ENCODE measurements at regions not wholly inside any gene's neighbourhood (a gene's known extent, or its start where the extent isn't known, plus 50 kb on each side); places are given as distances from the start of the nearest gene placed in this dataset.
"Not testable (repeated sequence)": the region's sequence is repeated elsewhere in the genome, so short reads cannot be mapped to it uniquely, and the experiment has no call there.

DNA sequence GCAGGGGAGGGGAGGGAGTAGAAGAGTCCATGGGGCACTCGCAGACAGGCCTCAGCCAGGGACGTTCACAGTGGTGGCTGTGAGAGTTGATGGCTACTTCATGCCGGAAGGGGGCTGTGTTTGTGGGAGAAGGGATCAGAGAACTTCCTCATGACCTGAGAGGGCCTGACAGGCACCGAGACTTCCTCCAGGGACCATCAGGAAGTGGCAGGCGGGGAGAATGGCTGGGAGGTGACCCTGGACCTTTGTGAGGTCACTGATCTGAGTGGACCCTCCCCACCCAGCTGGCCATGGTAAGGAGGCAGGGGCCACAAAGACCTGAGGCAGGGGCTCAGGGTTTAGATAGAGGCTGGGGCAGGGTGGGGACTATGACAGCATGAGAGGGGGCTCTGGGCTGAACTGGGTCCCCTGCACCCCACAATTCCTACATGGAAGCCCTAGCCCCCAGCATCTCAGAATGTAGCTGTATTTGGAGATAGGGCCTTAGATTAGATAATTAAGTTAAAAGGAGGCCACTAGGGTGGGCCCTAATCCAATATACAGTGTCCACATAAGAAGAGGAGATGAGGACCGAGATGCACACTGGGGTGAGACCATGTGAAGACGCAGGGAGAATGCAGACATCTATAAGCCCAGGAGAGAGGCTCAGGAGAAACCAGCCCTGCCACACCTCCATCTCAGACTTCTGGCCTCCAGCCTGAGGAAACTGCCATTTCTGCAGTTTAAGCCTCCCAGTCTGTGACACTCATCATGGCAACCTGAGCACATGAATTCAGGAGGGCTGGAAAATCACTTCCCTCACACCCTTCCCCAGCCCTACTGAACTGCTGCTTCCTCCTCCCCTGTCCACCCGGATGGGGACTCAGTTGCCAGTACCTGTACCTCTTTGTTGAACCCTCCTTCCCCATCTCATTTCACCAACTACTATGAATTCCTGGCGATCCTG, 273.9 kb upstream of the ZNF32 start:
- Histone ChIP-seq H3K9ac (ENCODE audit: low read length) (no peak overlapping the region), H3K9me3 (ENCODE audit: control insufficient read depth, insufficient read depth, low read depth, low read length) (peaks cover 15% of the 10 kb centered on the region), H3K27me3 (ENCODE audit: control insufficient read depth, insufficient read depth, low read length) (peaks cover 4% of the 10 kb centered on the region; the same call in 1 of the 2 replicates), H3K36me3 (ENCODE audit: control insufficient read depth, insufficient read depth, low read length) (no peaks in the 10 kb centered on the region), H3K27ac (ENCODE audit: low read depth, low read length) (no peak overlapping the region), H3K4me1 (ENCODE audit: control insufficient read depth, insufficient read depth, low read length) (no peaks in the 10 kb centered on the region), H3K4me3 (ENCODE audit: low read depth, low read length) (no peak overlapping the region)

DNA sequence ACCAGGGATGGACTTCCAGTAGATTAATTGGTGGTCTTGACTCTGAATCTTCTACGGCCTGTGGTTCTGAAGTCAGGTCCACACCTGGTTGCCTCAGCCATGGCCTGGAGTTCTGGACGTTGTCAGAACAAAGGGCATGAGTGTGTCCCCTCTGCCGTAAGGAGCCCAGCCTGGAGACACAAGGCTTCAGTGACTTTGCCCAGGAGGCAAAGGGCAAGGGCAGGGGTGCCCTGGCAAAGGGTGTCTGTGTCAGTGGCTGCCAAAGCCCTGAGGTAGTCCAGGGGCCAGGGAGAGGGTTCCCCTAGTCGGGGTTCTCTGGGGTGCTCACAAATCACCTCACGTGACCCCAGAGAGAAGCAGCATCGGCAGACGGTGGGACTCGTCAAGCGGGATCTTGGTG, 273.2 kb upstream of the ZNF32 start:
- no peaks in the 10 kb centered on the region for H3K4me1 ChIP-seq (ENCODE audit: control insufficient read depth, insufficient read depth, low read length)
- H3K9me3 ChIP-seq (ENCODE audit: control insufficient read depth, insufficient read depth, low read depth, low read length): peaks cover 15% of the 10 kb centered on the region
- H3K4me3 ChIP-seq (ENCODE audit: low read depth, low read length): no peak overlapping the region
- H3K27me3 ChIP-seq (ENCODE audit: control insufficient read depth, insufficient read depth, low read length): no peaks in the 10 kb centered on the region
- no peak overlapping the region for H3K27ac ChIP-seq (ENCODE audit: low read depth, low read length)
- no peaks in the 10 kb centered on the region for H3K36me3 ChIP-seq (ENCODE audit: control insufficient read depth, insufficient read depth, low read length)
- H3K9ac ChIP-seq (ENCODE audit: low read length): no peak overlapping the region

DNA sequence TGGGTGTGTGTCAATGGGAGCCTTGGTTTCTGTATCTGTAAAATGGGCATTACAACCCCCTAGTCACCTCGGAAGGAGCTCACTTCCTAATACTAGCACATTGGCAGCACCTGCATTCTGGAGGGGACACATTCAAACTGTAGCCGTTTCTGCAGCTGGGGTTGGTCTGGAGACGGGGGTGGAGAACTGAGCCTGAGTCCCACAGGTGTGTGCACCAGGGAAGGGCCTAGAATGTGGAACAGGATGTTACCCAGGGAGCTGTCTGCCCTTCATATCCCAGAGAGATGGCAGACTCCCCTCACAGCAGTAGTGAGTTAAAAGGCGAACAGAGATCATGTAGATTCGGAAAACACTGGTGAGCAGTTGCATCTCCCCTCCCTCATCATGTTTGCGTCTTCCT, 272.8 kb upstream of the ZNF32 start:
- H3K27me3 ChIP-seq (ENCODE audit: control insufficient read depth, insufficient read depth, low read length): no peaks in the 10 kb centered on the region
- no peaks in the 10 kb centered on the region for H3K36me3 ChIP-seq (ENCODE audit: control insufficient read depth, insufficient read depth, low read length)
- no peaks in the 10 kb centered on the region for H3K4me1 ChIP-seq (ENCODE audit: control insufficient read depth, insufficient read depth, low read length)
- peaks cover 15% of the 10 kb centered on the region for H3K9me3 ChIP-seq (ENCODE audit: control insufficient read depth, insufficient read depth, low read depth, low read length)
- no peak overlapping the region for H3K4me3 ChIP-seq (ENCODE audit: low read depth, low read length)
- H3K9ac ChIP-seq (ENCODE audit: low read length): no peak overlapping the region
- no peak overlapping the region for H3K27ac ChIP-seq (ENCODE audit: low read depth, low read length)

DNA sequence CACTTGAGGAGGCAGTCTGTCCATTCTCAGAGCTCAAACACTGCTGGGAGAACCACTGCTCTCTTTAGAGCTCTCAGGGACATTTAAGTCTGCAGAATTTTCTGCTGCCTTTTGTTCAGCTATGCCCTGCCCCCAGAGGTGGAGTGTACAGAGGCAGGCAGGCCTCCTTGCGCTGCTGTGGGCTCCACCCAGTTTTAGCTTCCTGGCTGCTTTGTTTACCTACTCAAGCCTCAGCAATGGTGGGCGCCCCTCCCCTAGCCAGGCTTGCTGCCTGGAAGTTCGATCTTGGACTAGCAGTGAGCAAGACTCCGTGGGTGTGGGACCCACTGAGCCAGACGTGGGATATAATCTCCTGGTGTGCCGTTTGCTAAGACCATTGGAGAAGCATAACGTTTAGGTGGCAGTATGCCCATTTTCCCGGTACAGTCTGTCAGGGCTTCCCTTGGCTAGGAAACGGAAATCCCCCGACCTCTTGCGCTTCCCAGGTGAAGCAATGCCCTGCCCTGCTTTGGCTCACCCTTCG, 271.6 kb upstream of the ZNF32 start:
- H3K27me3 ChIP-seq (ENCODE audit: control insufficient read depth, insufficient read depth, low read length); H3K4me1 ChIP-seq (ENCODE audit: control insufficient read depth, insufficient read depth, low read length); H3K36me3 ChIP-seq (ENCODE audit: control insufficient read depth, insufficient read depth, low read length); H3K9ac ChIP-seq (ENCODE audit: low read length); H3K27ac ChIP-seq (ENCODE audit: low read depth, low read length); H3K4me3 ChIP-seq (ENCODE audit: low read depth, low read length): not testable (repeated sequence)
- H3K9me3 ChIP-seq (ENCODE audit: control insufficient read depth, insufficient read depth, low read depth, low read length): peaks cover 15% of the 10 kb centered on the region

DNA sequence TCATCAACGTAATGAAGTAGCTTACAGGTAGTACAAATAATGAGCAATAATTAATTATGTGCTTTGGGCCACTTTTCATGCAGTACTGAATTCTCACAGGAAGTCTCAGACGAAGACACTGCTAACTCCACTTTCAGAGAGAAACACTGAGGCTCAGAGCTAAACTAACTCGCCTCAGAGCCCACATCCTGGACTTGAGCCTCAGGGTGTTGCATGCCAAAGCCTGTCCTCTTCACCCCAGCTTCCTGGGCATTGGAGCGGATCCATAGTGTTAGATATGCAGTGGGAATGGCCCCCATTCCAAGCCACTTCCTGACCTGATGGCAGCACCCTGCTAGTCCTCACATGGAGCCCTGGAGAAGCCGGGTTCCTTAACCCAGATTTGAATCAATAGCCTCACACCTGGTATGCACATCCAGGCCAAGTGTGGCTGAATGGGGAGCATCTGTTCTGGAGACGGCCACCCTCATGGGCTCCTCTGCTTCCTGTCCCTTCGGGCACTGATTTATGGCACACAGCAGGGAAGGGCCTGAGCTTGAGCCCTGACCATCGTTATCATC, 265.1 kb upstream of the ZNF32 start:
- H3K36me3 ChIP-seq (ENCODE audit: control insufficient read depth, insufficient read depth, low read length): no peaks in the 10 kb centered on the region
- H3K27me3 ChIP-seq (ENCODE audit: control insufficient read depth, insufficient read depth, low read length): no peaks in the 10 kb centered on the region
- H3K4me1 ChIP-seq (ENCODE audit: control insufficient read depth, insufficient read depth, low read length): no peaks in the 10 kb centered on the region
- no peaks in the 10 kb centered on the region for H3K9me3 ChIP-seq (ENCODE audit: control insufficient read depth, insufficient read depth, low read depth, low read length)
- H3K9ac ChIP-seq (ENCODE audit: low read length): no peak overlapping the region
- no peak overlapping the region for H3K27ac ChIP-seq (ENCODE audit: low read depth, low read length)
- H3K4me3 ChIP-seq (ENCODE audit: low read depth, low read length): no peak overlapping the region

DNA sequence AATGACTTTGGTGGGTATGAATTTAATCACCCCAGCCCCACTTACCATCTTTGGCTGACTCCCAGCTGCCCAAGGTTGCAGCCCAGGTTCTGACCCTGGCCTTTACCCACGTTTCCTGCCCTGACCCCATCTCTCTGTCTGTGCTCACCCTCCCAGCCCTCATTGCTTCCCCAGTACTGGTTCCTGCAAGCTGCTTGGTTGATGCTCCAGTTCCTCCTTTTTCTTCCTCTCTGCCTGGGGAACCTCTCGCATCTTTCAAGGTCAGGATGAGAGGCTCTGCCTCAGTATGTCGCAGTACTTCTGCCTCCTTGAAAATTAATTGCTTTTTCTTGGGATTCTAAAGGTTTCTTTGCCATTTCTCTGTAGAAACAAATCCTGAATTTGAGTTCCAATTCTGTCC, 263.8 kb upstream of the ZNF32 start:
- Histone ChIP-seq H3K4me3 (ENCODE audit: low read depth, low read length) (no peak overlapping the region), H3K36me3 (ENCODE audit: control insufficient read depth, insufficient read depth, low read length) (no peaks in the 10 kb centered on the region), H3K4me1 (ENCODE audit: control insufficient read depth, insufficient read depth, low read length) (no peaks in the 10 kb centered on the region), H3K27ac (ENCODE audit: low read depth, low read length) (no peak overlapping the region), H3K27me3 (ENCODE audit: control insufficient read depth, insufficient read depth, low read length) (no peaks in the 10 kb centered on the region), H3K9me3 (ENCODE audit: control insufficient read depth, insufficient read depth, low read depth, low read length) (no peaks in the 10 kb centered on the region), H3K9ac (ENCODE audit: low read length) (no peak overlapping the region)

DNA sequence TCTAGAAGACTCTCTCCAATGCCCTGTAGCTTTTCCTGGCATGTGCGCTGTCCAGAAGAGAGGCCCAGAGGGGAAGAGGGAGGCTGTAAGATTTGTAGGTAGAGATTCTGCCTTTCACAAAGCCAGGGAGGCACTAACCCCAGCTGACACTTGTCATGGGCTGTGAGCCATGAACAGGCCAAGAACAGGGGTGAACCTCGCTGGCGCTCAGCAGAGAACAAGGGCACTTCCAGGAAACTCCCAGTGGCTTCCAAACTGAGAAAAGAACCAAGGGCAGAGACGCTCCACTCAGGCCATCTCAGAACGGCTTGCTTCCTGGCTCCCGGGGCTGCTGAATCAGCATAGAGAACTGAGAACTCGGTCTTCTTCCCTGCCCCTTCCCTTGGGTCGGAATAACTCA, 257.8 kb upstream of the ZNF32 start:
- H3K27ac ChIP-seq (ENCODE audit: low read depth, low read length): no peak overlapping the region
- H3K9ac ChIP-seq (ENCODE audit: low read length): no peak overlapping the region
- no peaks in the 10 kb centered on the region for H3K4me1 ChIP-seq (ENCODE audit: control insufficient read depth, insufficient read depth, low read length)
- no peak overlapping the region for H3K4me3 ChIP-seq (ENCODE audit: low read depth, low read length)
- no peaks in the 10 kb centered on the region for H3K36me3 ChIP-seq (ENCODE audit: control insufficient read depth, insufficient read depth, low read length)
- H3K9me3 ChIP-seq (ENCODE audit: control insufficient read depth, insufficient read depth, low read depth, low read length): no peaks in the 10 kb centered on the region
- no peaks in the 10 kb centered on the region for H3K27me3 ChIP-seq (ENCODE audit: control insufficient read depth, insufficient read depth, low read length)

DNA sequence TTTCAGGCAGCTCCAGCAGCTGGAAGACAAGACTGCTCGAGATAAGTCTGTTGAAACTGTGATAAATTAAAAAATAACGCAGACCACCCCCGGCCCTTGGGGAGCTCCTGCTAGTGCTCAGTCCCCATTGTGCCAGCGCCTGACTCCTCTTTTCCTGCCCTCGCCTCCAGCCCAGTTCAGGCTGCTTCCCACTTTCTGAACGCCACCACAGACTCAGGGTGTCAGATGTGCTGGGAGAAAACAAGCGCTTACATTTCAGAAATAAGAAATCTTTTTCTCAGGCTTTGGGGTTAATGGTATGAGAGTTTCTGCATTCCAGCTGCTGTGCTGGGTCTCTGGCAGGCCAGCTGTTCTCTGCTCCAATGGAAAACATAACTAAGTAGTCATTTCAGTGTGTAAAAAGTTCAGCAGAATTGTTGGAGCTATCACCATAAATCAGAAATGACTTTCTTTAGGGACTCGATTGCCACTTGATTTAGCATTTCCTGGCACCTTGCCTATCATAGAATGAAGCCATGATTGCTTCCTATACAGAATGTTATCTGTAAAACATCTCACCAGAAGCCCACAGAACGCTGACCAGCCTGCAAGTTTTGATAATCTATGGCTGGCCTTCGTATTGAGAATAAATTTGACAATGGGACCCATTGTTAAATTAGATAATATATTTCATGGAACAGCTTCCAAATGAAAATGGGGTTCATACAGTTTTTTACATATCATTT, 257.0 kb upstream of the ZNF32 start:
- Histone ChIP-seq H3K36me3 (ENCODE audit: control insufficient read depth, insufficient read depth, low read length) (no peaks in the 10 kb centered on the region), H3K27me3 (ENCODE audit: control insufficient read depth, insufficient read depth, low read length) (no peaks in the 10 kb centered on the region), H3K27ac (ENCODE audit: low read depth, low read length) (no peak overlapping the region), H3K4me3 (ENCODE audit: low read depth, low read length) (no peak overlapping the region), H3K9ac (ENCODE audit: low read length) (no peak overlapping the region), H3K4me1 (ENCODE audit: control insufficient read depth, insufficient read depth, low read length) (no peaks in the 10 kb centered on the region), H3K9me3 (ENCODE audit: control insufficient read depth, insufficient read depth, low read depth, low read length) (no peaks in the 10 kb centered on the region)

DNA sequence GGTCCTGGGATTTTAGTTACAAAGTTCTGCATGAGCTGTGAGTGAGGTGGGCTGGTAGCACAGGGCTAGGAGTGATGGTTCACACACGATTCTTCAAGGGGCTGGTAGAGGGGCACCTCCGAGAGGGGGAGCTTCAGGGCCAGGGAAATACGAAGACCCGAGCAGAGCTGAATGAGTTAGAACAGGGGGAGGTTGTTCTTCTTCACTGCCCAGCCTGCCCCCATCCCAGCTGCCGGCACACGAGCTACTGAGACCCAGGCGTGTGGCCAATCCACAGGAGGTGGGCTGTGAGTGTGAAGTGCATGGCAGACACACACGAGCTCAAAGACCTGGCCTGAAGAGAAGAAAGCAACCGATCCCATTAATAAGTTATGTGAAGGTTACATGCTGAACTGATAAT, 256.2 kb upstream of the ZNF32 start:
- Histone ChIP-seq H3K27ac (ENCODE audit: low read depth, low read length) (no peak overlapping the region), H3K36me3 (ENCODE audit: control insufficient read depth, insufficient read depth, low read length) (no peaks in the 10 kb centered on the region), H3K27me3 (ENCODE audit: control insufficient read depth, insufficient read depth, low read length) (no peaks in the 10 kb centered on the region), H3K4me1 (ENCODE audit: control insufficient read depth, insufficient read depth, low read length) (no peaks in the 10 kb centered on the region), H3K4me3 (ENCODE audit: low read depth, low read length) (no peak overlapping the region), H3K9ac (ENCODE audit: low read length) (no peak overlapping the region), H3K9me3 (ENCODE audit: control insufficient read depth, insufficient read depth, low read depth, low read length) (no peaks in the 10 kb centered on the region)

DNA sequence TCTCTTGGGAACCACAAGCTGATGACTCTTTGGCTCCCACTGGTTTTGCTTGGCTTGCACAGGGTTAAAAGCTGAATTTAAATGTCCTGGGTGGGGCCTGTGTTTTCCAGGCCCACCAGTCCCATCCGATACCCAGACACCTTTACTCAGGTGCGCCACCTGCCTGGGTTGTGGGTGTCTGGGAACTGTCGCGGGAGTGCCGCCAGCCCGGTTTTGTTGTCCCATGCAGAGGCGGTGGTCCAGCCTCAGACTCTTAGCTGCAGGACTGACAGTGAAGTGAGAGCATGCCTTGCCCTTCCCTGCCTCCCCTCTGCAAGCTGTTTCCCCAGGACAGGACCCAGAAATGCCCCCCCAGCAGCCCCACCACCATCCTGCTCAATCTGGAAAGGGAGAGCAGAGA, 255.6 kb upstream of the ZNF32 start:
- Histone ChIP-seq H3K4me1 (ENCODE audit: control insufficient read depth, insufficient read depth, low read length) (no peaks in the 10 kb centered on the region), H3K4me3 (ENCODE audit: low read depth, low read length) (no peak overlapping the region), H3K9me3 (ENCODE audit: control insufficient read depth, insufficient read depth, low read depth, low read length) (no peaks in the 10 kb centered on the region), H3K36me3 (ENCODE audit: control insufficient read depth, insufficient read depth, low read length) (no peaks in the 10 kb centered on the region), H3K9ac (ENCODE audit: low read length) (no peak overlapping the region), H3K27me3 (ENCODE audit: control insufficient read depth, insufficient read depth, low read length) (no peaks in the 10 kb centered on the region), H3K27ac (ENCODE audit: low read depth, low read length) (no peak overlapping the region)

DNA sequence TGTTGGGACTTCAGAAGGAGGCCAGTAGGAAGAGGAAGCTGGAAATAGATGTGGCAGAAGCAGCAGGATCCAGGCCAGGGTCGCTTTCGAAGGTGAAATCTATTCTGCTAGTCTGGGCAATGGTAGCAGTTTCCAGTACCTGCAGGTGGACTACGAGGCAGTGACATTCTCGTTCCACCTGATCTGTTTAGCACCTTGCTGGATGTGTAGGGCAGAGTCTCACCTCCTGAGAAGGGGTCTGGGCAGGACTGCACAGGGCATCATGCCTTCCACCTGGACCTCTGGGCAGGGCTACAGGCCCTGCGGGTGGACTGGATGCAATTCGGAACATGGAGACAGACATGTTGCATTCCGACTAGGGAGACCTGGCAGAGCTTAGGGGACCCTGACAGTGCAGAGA, 254.8 kb upstream of the ZNF32 start:
- H3K4me3 ChIP-seq (ENCODE audit: low read depth, low read length): no peak overlapping the region
- H3K9ac ChIP-seq (ENCODE audit: low read length): no peak overlapping the region
- H3K36me3 ChIP-seq (ENCODE audit: control insufficient read depth, insufficient read depth, low read length): no peaks in the 10 kb centered on the region
- no peak overlapping the region for H3K27ac ChIP-seq (ENCODE audit: low read depth, low read length)
- no peaks in the 10 kb centered on the region for H3K9me3 ChIP-seq (ENCODE audit: control insufficient read depth, insufficient read depth, low read depth, low read length)
- no peaks in the 10 kb centered on the region for H3K27me3 ChIP-seq (ENCODE audit: control insufficient read depth, insufficient read depth, low read length)
- H3K4me1 ChIP-seq (ENCODE audit: control insufficient read depth, insufficient read depth, low read length): no peaks in the 10 kb centered on the region

Measured in HUES6 (cell line).